GM12801 (cell line): ENCODE measurements at regions not wholly inside any gene's neighbourhood (a gene's known extent, or its start where the extent isn't known, plus 50 kb on each side); places are given as distances from the start of the nearest gene placed in this dataset.

Experiments used
- CTCF ChIP-seq: IDR thresholded peaks from one replicate; pipeline ENCODE4 v1.5.1; 2011; ENCODE audit warnings: control low read depth; ENCODE audit not compliant: insufficient read length; ENCODE audit errors: extremely low read depth

GRCh38 chr18:1394426-1394825 is 489.8 kb downstream of the ADCYAP1 start:
- TF ChIP-seq CTCF, result no peak

GRCh38 chr18:1394966-1395365 is 490.3 kb downstream of the ADCYAP1 start:
- TF ChIP-seq CTCF, result no peak

- no peak for TF ChIP-seq CTCF
These were observed 503.7 kb downstream of the ADCYAP1 start for GRCh38 chr18:1408376-1408775.

GRCh38 chr18:1412655-1413322 is 508.1 kb downstream of the ADCYAP1 start:
- TF ChIP-seq CTCF, result no peak

- TF ChIP-seq CTCF, result no peak
These were observed 508.6 kb downstream of the ADCYAP1 start for GRCh38 chr18:1413323-1413675.

GRCh38 chr18:1416074-1416473 is 511.4 kb downstream of the ADCYAP1 start:
- no peak for TF ChIP-seq CTCF

GRCh38 chr18:1421502-1421901 is 516.8 kb downstream of the ADCYAP1 start:
- TF ChIP-seq CTCF, result no peak
